ENCODE measurements at regions not wholly inside any gene's neighbourhood (a gene's known extent, or its start where the extent isn't known, plus 50 kb on each side); places are given as distances from the start of the nearest gene placed in this dataset.

DNA sequence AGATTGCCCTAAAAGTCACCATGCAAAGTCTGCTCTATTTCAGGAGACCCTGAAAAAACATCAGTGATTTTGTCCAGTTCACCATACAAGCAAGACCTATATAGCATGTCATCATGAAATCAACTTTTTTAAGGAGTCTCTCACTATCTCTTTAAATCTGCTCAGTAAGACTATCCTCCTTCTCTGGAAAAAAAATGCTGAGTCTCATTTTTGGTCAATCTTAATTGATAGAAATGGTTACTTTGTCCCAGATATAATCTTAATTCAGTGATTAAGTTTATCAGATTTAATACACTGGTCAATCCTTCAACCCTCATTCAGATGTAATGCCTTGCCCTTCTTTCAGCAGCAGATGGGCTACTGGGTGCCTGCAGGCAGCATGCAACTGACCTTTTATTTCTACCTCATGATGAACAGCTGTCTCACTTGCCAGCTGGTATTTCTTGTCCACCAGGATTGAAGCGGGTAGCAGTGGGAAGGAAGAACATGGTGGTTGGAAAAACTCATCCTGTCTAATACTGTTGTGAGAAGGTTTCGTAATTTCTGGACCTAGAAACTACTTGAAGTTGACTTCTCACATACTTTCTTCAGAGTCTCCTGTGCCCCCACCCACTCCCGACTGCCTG, 375.3 kb downstream of the DNAH5 start:
- TF ChIP-seq, protein P1, sequence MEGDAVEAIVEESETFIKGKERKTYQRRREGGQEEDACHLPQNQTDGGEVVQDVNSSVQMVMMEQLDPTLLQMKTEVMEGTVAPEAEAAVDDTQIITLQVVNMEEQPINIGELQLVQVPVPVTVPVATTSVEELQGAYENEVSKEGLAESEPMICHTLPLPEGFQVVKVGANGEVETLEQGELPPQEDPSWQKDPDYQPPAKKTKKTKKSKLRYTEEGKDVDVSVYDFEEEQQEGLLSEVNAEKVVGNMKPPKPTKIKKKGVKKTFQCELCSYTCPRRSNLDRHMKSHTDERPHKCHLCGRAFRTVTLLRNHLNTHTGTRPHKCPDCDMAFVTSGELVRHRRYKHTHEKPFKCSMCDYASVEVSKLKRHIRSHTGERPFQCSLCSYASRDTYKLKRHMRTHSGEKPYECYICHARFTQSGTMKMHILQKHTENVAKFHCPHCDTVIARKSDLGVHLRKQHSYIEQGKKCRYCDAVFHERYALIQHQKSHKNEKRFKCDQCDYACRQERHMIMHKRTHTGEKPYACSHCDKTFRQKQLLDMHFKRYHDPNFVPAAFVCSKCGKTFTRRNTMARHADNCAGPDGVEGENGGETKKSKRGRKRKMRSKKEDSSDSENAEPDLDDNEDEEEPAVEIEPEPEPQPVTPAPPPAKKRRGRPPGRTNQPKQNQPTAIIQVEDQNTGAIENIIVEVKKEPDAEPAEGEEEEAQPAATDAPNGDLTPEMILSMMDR (IDR thresholded peaks at IDR 0.05) = no peak
- TF ChIP-seq POLR2A (IDR thresholded peaks at IDR 0.05) (no peak), EP300 (IDR thresholded peaks at IDR 0.05) (no peak), POLR2AphosphoS5 (IDR thresholded peaks at IDR 0.05) (no peak)
